ENCODE measurements at regions not wholly inside any gene's neighbourhood (a gene's known extent, or its start where the extent isn't known, plus 50 kb on each side); places are given as distances from the start of the nearest gene placed in this dataset.

- no peak overlapping the region for H3K4me2 ChIP-seq (ENCODE audit: low read length)
- H3K9ac ChIP-seq (ENCODE audit: low read length), result no peak overlapping the region
- no peaks in the 10 kb centered on the region for H4K20me1 ChIP-seq (ENCODE audit: insufficient read depth, low read length)
- no peaks in the 10 kb centered on the region for H3K36me3 ChIP-seq (replicated peaks; ENCODE audit: low read depth, low read length)
- no peak overlapping the region for H3K4me3 ChIP-seq (ENCODE audit: low read length)
- H3K27ac ChIP-seq (ENCODE audit: low read length), result no peak overlapping the region
- no peaks in the 10 kb centered on the region for H3K79me2 ChIP-seq (ENCODE audit: low read length)
- H3K4me1 ChIP-seq (ENCODE audit: low read length), result 0 out of 2 replicates have a peak, but pooled peaks cover 5% of the 10 kb centered on the region
- TF ChIP-seq EZH2phosphoT487 (IDR thresholded peaks at IDR 0.05; ENCODE audit: low read depth), result no peak
- peak; percentile 28 for TF ChIP-seq CTCF (IDR thresholded peaks at IDR 0.05; ENCODE audit: low read depth, low read length)
- no peaks in the 10 kb centered on the region for H3K9me3 ChIP-seq (ENCODE audit: insufficient read depth, low read length)
- no peaks in the 10 kb centered on the region for H3K27me3 ChIP-seq (ENCODE audit: low read depth, low read length)
- H2AFZ ChIP-seq (ENCODE audit: low read depth, low read length), result no peak overlapping the region
Observed at GRCh38 chr9:6126377-6126776, 89.2 kb upstream of the IL33 start.

- no peak overlapping the region for H3K4me2 ChIP-seq (ENCODE audit: low read length)
- no peak overlapping the region for H3K4me3 ChIP-seq (ENCODE audit: low read length)
- H3K79me2 ChIP-seq (ENCODE audit: low read length), result no peaks in the 10 kb centered on the region
- H3K9me3 ChIP-seq (ENCODE audit: insufficient read depth, low read length), result no peaks in the 10 kb centered on the region
- H3K36me3 ChIP-seq (replicated peaks; ENCODE audit: low read depth, low read length), result no peaks in the 10 kb centered on the region
- H3K27me3 ChIP-seq (ENCODE audit: low read depth, low read length), result no peaks in the 10 kb centered on the region
- 0 out of 2 replicates have a peak, but pooled peaks cover 5% of the 10 kb centered on the region for H3K4me1 ChIP-seq (ENCODE audit: low read length)
- TF ChIP-seq EZH2phosphoT487 (IDR thresholded peaks at IDR 0.05; ENCODE audit: low read depth) (no peak), CTCF (IDR thresholded peaks at IDR 0.05; ENCODE audit: low read depth, low read length) (no peak)
- no peak overlapping the region for H3K9ac ChIP-seq (ENCODE audit: low read length)
- H4K20me1 ChIP-seq (ENCODE audit: insufficient read depth, low read length), result no peaks in the 10 kb centered on the region
- H2AFZ ChIP-seq (ENCODE audit: low read depth, low read length), result no peak overlapping the region
- H3K27ac ChIP-seq (ENCODE audit: low read length), result no peak overlapping the region
Observed at GRCh38 chr9:6123416-6123815, 92.2 kb upstream of the IL33 start.

GRCh38 chr9:6121707-6122106 lies 93.9 kb upstream of the IL33 start:
- Histone ChIP-seq H3K9ac (ENCODE audit: low read length) (no peak overlapping the region), H3K27me3 (ENCODE audit: low read depth, low read length) (no peaks in the 10 kb centered on the region), H3K4me2 (ENCODE audit: low read length) (no peak overlapping the region), H3K79me2 (ENCODE audit: low read length) (no peaks in the 10 kb centered on the region), H3K4me1 (ENCODE audit: low read length) (no peaks in the 10 kb centered on the region), H4K20me1 (ENCODE audit: insufficient read depth, low read length) (no peaks in the 10 kb centered on the region), H2AFZ (ENCODE audit: low read depth, low read length) (no peak overlapping the region), H3K9me3 (ENCODE audit: insufficient read depth, low read length) (no peaks in the 10 kb centered on the region), H3K27ac (ENCODE audit: low read length) (no peak overlapping the region), H3K4me3 (ENCODE audit: low read length) (no peak overlapping the region), H3K36me3 (replicated peaks; ENCODE audit: low read depth, low read length) (no peaks in the 10 kb centered on the region)
- TF ChIP-seq EZH2phosphoT487 (IDR thresholded peaks at IDR 0.05; ENCODE audit: low read depth), result no peak
- no peak for TF ChIP-seq CTCF (IDR thresholded peaks at IDR 0.05; ENCODE audit: low read depth, low read length)

GRCh38 chr9:6114424-6114823 lies 99.0 kb upstream of the RANBP6 start:
- H3K27me3 ChIP-seq (ENCODE audit: low read depth, low read length), result no peaks in the 10 kb centered on the region
- no peak overlapping the region for H3K4me3 ChIP-seq (ENCODE audit: low read length)
- H3K27ac ChIP-seq (ENCODE audit: low read length), result no peak overlapping the region
- no peak overlapping the region for H3K4me2 ChIP-seq (ENCODE audit: low read length)
- TF ChIP-seq EZH2phosphoT487 (IDR thresholded peaks at IDR 0.05; ENCODE audit: low read depth) (no peak), CTCF (IDR thresholded peaks at IDR 0.05; ENCODE audit: low read depth, low read length) (no peak)
- no peak overlapping the region for H2AFZ ChIP-seq (ENCODE audit: low read depth, low read length)
- no peaks in the 10 kb centered on the region for H3K79me2 ChIP-seq (ENCODE audit: low read length)
- no peak overlapping the region for H3K9ac ChIP-seq (ENCODE audit: low read length)
- no peaks in the 10 kb centered on the region for H3K36me3 ChIP-seq (replicated peaks; ENCODE audit: low read depth, low read length)
- no peaks in the 10 kb centered on the region for H4K20me1 ChIP-seq (ENCODE audit: insufficient read depth, low read length)
- H3K9me3 ChIP-seq (ENCODE audit: insufficient read depth, low read length), result no peaks in the 10 kb centered on the region
- H3K4me1 ChIP-seq (ENCODE audit: low read length), result no peaks in the 10 kb centered on the region
